ENCODE measurements at regions not wholly inside any gene's neighbourhood (a gene's known extent, or its start where the extent isn't known, plus 50 kb on each side); places are given as distances from the start of the nearest gene placed in this dataset.

- H3K4me2 ChIP-seq (replicated peaks; ENCODE audit: low read depth, low read length, poor library complexity, severe bottlenecking), result no peak overlapping the region
- no peak overlapping the region for H3K4me3 Mint-ChIP-seq
- POLR2A ChIA-PET, result no interaction called here
- H3K27me3 ChIP-seq (replicated peaks in 1 of 4; ENCODE audit: control extremely low read depth in 1 of 4, control insufficient read depth in 3 of 4, insufficient read depth in 4 of 4, low read length in 3 of 4), result peaks cover 0 to 7% (median 3%) of the 10 kb centered on the region in 4 experiments
- no peak overlapping the region for H3K27ac Mint-ChIP-seq
- ATAC-seq (ENCODE audit: low read depth) (peak; percentile 24), DNase-seq (no peak)
- no peak overlapping the region for H2AFZ ChIP-seq (ENCODE audit: insufficient read depth, low read depth, low read length, poor library complexity, severe bottlenecking)
- TF ChIP-seq CTCF (IDR thresholded peaks at IDR 0.05) (no peak), EZH2 (IDR thresholded peaks at IDR 0.05; ENCODE audit: borderline replicate concordance, insufficient read depth, low read depth, low read length, poor library complexity, severe bottlenecking) (no peak)
- peaks cover 0 to 4% (median 0%) of the 10 kb centered on the region in 3 donors for H3K9me3 ChIP-seq (ENCODE audit: control extremely low read depth in 1 of 3, control insufficient read depth in 2 of 3, insufficient read depth in 1 of 3, low read length in 2 of 3)
- 0% methylated on average over 1 of the region's 6 CpGs for WGBS (ENCODE audit: insufficient coverage)
- CTCF ChIA-PET, result no interaction called here
- H3K27me3 Mint-ChIP-seq, result peaks cover 23% of the 10 kb centered on the region
- no peaks in the 10 kb centered on the region for H3K79me2 ChIP-seq (ENCODE audit: control insufficient read depth, insufficient read depth, low read length)
- H3K27ac ChIP-seq (ENCODE audit: low read length in 2 of 2), result no peak overlapping the region
- intact Hi-C loops (cut with micrococcal nuclease), result no loop called here
- H4K20me1 ChIP-seq (ENCODE audit: control insufficient read depth, insufficient read depth, low read length, poor library complexity, severe bottlenecking), result no peaks in the 10 kb centered on the region
- no peak overlapping the region for H3K4me3 ChIP-seq (ENCODE audit: control extremely low read depth in 1 of 5, extremely low read depth in 1 of 5, insufficient read depth in 1 of 5, low read depth in 2 of 5, low read length in 4 of 5)
- peaks cover 3% of the 10 kb centered on the region for H3K9me3 Mint-ChIP-seq (ENCODE audit: insufficient read depth)
- H3K4me1 ChIP-seq (ENCODE audit: control insufficient read depth in 2 of 2, insufficient read depth in 2 of 2, low read length in 2 of 2), result no peaks in the 10 kb centered on the region
- H3K4me1 Mint-ChIP-seq, result peaks cover 7% of the 10 kb centered on the region
- no peaks in the 10 kb centered on the region for H3K36me3 ChIP-seq (replicated peaks in 1 of 2; ENCODE audit: control extremely low read depth in 1 of 2, control insufficient read depth in 1 of 2, extremely low read depth in 1 of 2, insufficient read depth in 2 of 2, low read length in 1 of 2)
- no peak overlapping the region for H3K9ac ChIP-seq (ENCODE audit: low read length)
Observed at GRCh38 chr16:80346111-80346632, 194.6 kb upstream of the DYNLRB2 start.

GRCh38 chr16:80345701-80346100 is 195.1 kb upstream of the DYNLRB2 start:
- 100% methylated on average over 1 of the region's 3 CpGs for WGBS (ENCODE audit: insufficient coverage)
- POLR2A ChIA-PET, result no interaction called here
- peaks cover 0 to 4% (median 0%) of the 10 kb centered on the region in 3 donors for H3K9me3 ChIP-seq (ENCODE audit: control extremely low read depth in 1 of 3, control insufficient read depth in 2 of 3, insufficient read depth in 1 of 3, low read length in 2 of 3)
- H4K20me1 ChIP-seq (ENCODE audit: control insufficient read depth, insufficient read depth, low read length, poor library complexity, severe bottlenecking), result no peaks in the 10 kb centered on the region
- no peaks in the 10 kb centered on the region for H3K4me1 ChIP-seq (ENCODE audit: control insufficient read depth in 2 of 2, insufficient read depth in 2 of 2, low read length in 2 of 2)
- no peak overlapping the region for H3K9ac ChIP-seq (ENCODE audit: low read length)
- H3K4me3 ChIP-seq (ENCODE audit: control extremely low read depth in 1 of 5, extremely low read depth in 1 of 5, insufficient read depth in 1 of 5, low read depth in 2 of 5, low read length in 4 of 5), result no peak overlapping the region
- H2AFZ ChIP-seq (ENCODE audit: insufficient read depth, low read depth, low read length, poor library complexity, severe bottlenecking), result no peak overlapping the region
- Mint-ChIP-seq H3K4me1 (peaks cover 7% of the 10 kb centered on the region), H3K4me3 (no peak overlapping the region), H3K27me3 (peaks cover 22% of the 10 kb centered on the region), H3K27ac (no peak overlapping the region), H3K9me3 (ENCODE audit: insufficient read depth) (peaks cover 3% of the 10 kb centered on the region)
- H3K27me3 ChIP-seq (replicated peaks in 1 of 4; ENCODE audit: control extremely low read depth in 1 of 4, control insufficient read depth in 3 of 4, insufficient read depth in 4 of 4, low read length in 3 of 4), result peaks cover 0 to 7% (median 3%) of the 10 kb centered on the region in 4 experiments
- DNase-seq (no peak), ATAC-seq (ENCODE audit: low read depth) (no peak)
- TF ChIP-seq EZH2 (IDR thresholded peaks at IDR 0.05; ENCODE audit: borderline replicate concordance, insufficient read depth, low read depth, low read length, poor library complexity, severe bottlenecking) (no peak), CTCF (IDR thresholded peaks at IDR 0.05) (no peak)
- H3K36me3 ChIP-seq (replicated peaks in 1 of 2; ENCODE audit: control extremely low read depth in 1 of 2, control insufficient read depth in 1 of 2, extremely low read depth in 1 of 2, insufficient read depth in 2 of 2, low read length in 1 of 2), result no peaks in the 10 kb centered on the region
- H3K79me2 ChIP-seq (ENCODE audit: control insufficient read depth, insufficient read depth, low read length), result no peaks in the 10 kb centered on the region
- H3K27ac ChIP-seq (ENCODE audit: low read length in 2 of 2), result no peak overlapping the region
- CTCF ChIA-PET, result no interaction called here
- intact Hi-C loops (cut with micrococcal nuclease), result no loop called here
- no peak overlapping the region for H3K4me2 ChIP-seq (replicated peaks; ENCODE audit: low read depth, low read length, poor library complexity, severe bottlenecking)
